ENCODE measurements at regions not wholly inside any gene's neighbourhood (a gene's known extent, or its start where the extent isn't known, plus 50 kb on each side); places are given as distances from the start of the nearest gene placed in this dataset.

DNA sequence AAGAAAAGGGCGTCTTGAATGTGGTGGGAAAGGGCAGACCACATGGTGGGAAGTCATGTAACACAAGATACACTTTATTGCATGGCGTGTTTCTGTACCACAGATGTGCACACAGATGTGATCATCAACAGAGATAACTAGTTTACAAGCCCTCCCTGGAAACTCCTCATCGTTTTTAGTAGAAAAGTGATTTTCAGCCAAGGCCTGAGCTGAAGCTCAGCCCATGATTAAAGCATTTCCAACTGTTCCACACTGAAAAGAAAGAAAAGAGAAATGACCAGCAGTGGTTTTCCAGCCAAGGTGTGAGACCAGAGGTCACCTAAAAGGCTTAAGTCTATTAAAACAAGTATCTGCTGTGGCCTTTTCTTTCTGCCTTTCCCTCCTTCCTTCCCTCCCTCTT is 463.9 kb upstream of the JAG1 start:
- TF ChIP-seq, protein P1, sequence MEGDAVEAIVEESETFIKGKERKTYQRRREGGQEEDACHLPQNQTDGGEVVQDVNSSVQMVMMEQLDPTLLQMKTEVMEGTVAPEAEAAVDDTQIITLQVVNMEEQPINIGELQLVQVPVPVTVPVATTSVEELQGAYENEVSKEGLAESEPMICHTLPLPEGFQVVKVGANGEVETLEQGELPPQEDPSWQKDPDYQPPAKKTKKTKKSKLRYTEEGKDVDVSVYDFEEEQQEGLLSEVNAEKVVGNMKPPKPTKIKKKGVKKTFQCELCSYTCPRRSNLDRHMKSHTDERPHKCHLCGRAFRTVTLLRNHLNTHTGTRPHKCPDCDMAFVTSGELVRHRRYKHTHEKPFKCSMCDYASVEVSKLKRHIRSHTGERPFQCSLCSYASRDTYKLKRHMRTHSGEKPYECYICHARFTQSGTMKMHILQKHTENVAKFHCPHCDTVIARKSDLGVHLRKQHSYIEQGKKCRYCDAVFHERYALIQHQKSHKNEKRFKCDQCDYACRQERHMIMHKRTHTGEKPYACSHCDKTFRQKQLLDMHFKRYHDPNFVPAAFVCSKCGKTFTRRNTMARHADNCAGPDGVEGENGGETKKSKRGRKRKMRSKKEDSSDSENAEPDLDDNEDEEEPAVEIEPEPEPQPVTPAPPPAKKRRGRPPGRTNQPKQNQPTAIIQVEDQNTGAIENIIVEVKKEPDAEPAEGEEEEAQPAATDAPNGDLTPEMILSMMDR (IDR thresholded peaks at IDR 0.05; ENCODE audit: poor library complexity, severe bottlenecking) = no peak
- TF ChIP-seq EZH2 (IDR thresholded peaks at IDR 0.05; ENCODE audit: borderline replicate concordance, insufficient read depth, low read length, poor library complexity, severe bottlenecking) (no peak), MXI1 (conservative IDR thresholded peaks at IDR 0.05; ENCODE audit: poor library complexity, severe bottlenecking) (no peak)

Measured in neural cell (in vitro differentiated cells).